ENCODE measurements at regions not wholly inside any gene's neighbourhood (a gene's known extent, or its start where the extent isn't known, plus 50 kb on each side); places are given as distances from the start of the nearest gene placed in this dataset.

DNA sequence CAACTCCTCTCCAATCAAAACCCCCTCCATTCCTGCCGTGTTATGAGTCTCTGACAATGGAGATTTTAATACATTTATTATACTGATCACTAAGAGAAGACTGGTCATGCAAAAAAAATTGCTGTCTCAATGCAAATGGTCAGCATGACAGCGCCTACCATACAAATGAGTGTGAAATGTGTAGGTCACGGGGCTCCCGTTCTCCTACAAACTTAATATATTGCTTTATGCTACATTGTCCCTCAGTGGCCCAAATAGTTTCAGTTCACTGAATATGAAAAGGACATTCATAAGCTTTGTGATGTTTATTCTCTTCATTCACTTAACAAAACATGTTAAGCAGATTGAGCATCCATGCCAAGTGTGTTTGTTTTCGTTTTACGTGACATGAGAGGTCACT lies 116.1 kb downstream of the SPANXN3 start (continued):
- TF ChIP-seq, protein P1, sequence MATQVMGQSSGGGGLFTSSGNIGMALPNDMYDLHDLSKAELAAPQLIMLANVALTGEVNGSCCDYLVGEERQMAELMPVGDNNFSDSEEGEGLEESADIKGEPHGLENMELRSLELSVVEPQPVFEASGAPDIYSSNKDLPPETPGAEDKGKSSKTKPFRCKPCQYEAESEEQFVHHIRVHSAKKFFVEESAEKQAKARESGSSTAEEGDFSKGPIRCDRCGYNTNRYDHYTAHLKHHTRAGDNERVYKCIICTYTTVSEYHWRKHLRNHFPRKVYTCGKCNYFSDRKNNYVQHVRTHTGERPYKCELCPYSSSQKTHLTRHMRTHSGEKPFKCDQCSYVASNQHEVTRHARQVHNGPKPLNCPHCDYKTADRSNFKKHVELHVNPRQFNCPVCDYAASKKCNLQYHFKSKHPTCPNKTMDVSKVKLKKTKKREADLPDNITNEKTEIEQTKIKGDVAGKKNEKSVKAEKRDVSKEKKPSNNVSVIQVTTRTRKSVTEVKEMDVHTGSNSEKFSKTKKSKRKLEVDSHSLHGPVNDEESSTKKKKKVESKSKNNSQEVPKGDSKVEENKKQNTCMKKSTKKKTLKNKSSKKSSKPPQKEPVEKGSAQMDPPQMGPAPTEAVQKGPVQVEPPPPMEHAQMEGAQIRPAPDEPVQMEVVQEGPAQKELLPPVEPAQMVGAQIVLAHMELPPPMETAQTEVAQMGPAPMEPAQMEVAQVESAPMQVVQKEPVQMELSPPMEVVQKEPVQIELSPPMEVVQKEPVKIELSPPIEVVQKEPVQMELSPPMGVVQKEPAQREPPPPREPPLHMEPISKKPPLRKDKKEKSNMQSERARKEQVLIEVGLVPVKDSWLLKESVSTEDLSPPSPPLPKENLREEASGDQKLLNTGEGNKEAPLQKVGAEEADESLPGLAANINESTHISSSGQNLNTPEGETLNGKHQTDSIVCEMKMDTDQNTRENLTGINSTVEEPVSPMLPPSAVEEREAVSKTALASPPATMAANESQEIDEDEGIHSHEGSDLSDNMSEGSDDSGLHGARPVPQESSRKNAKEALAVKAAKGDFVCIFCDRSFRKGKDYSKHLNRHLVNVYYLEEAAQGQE (IDR thresholded peaks at IDR 0.05; ENCODE audit: low read depth), result no peak

DNA sequence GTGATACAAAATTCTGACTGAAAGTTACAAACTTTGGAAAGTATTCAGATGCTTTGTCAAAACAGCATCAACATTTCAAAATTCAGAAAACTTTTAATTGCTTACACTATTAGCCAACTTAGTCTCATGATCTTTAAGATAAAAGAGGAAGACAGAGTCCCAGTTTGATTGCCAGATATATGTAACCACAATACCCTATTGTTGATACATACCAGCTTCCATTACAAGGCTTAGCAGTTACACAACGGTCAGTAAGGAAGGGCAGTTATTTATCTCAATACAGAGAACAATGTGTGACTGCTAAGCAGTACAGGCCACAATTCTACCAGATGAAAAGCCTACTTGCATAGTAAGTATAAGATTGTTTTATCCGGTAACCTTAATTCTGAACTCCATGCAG lies 138.4 kb downstream of the SPANXN3 start:
- Histone ChIP-seq H3K36me3 (ENCODE audit: control insufficient read depth in 1 of 2, insufficient read depth in 2 of 2, low read length in 2 of 2) (no peaks in the 10 kb centered on the region), H3K9ac (ENCODE audit: low read length) (no peak overlapping the region), H3K4me3 (replicated peaks in 1 of 2; ENCODE audit: low read depth in 1 of 2, low read length in 2 of 2) (no peak overlapping the region), H3K9me2 (ENCODE audit: insufficient read depth) (no peaks in the 10 kb centered on the region), H4K20me1 (ENCODE audit: insufficient read depth) (no peaks in the 10 kb centered on the region), H3K4me2 (ENCODE audit: low read length) (no peak overlapping the region), H3K27ac (ENCODE audit: low read depth, low read length) (no peak overlapping the region), H3K79me2 (ENCODE audit: insufficient read depth, low read length) (no peaks in the 10 kb centered on the region), H3K27me3 (ENCODE audit: insufficient read depth, low read length) (no peaks in the 10 kb centered on the region), H3K4me1 (ENCODE audit: control insufficient read depth in 1 of 2, insufficient read depth in 2 of 2, low read length in 2 of 2) (no peaks in the 10 kb centered on the region), H2AFZ (ENCODE audit: low read depth, low read length, poor library complexity, severe bottlenecking) (no peak overlapping the region), H3K9me3 (ENCODE audit: control insufficient read depth in 1 of 2, insufficient read depth in 1 of 2, low read depth in 1 of 2, low read length in 2 of 2) (no peaks in the 10 kb centered on the region)
- ATAC-seq (no peak), DNase-seq (ENCODE audit: low read depth, low spot score) (no peak)
- CTCF ChIA-PET, result no interaction called here
- no TSS peak for BruUV-seq (replicated peaks)
- POLR2A ChIA-PET, result no interaction called here
- RAD21 ChIA-PET (ENCODE audit: low non-redundant PET in 1 of 2, low total read pairs in 2 of 2, uncharacterized antibody in 2 of 2, unreplicated experiment in 2 of 2), result no interaction called here
- no peak for TF ChIP-seq ZNF274 (IDR thresholded peaks at IDR 0.05; ENCODE audit: low read depth, low read length)
- TF ChIP-seq TCF7L2 (IDR thresholded peaks at IDR 0.05; ENCODE audit: borderline replicate concordance, extremely low read depth, insufficient read depth, insufficient read length), result no peak
- no peak for TF ChIP-seq POLR2A (IDR thresholded peaks at IDR 0.05; ENCODE audit: borderline replicate concordance, extremely low read depth, insufficient read depth, insufficient read length)
- TF ChIP-seq SIN3A (IDR thresholded peaks at IDR 0.05; ENCODE audit: low read depth), result no peak
- TF ChIP-seq YY1 (IDR thresholded peaks at IDR 0.05; ENCODE audit: extremely low read depth, insufficient replicate concordance, low read depth, low read length), result no peak
- TF ChIP-seq FOSL1 (IDR thresholded peaks at IDR 0.05; ENCODE audit: low read depth), result no peak
- TF ChIP-seq, protein P2, sequence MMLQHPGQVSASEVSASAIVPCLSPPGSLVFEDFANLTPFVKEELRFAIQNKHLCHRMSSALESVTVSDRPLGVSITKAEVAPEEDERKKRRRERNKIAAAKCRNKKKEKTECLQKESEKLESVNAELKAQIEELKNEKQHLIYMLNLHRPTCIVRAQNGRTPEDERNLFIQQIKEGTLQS (IDR thresholded peaks at IDR 0.05), result no peak
- TF ChIP-seq, protein P3, sequence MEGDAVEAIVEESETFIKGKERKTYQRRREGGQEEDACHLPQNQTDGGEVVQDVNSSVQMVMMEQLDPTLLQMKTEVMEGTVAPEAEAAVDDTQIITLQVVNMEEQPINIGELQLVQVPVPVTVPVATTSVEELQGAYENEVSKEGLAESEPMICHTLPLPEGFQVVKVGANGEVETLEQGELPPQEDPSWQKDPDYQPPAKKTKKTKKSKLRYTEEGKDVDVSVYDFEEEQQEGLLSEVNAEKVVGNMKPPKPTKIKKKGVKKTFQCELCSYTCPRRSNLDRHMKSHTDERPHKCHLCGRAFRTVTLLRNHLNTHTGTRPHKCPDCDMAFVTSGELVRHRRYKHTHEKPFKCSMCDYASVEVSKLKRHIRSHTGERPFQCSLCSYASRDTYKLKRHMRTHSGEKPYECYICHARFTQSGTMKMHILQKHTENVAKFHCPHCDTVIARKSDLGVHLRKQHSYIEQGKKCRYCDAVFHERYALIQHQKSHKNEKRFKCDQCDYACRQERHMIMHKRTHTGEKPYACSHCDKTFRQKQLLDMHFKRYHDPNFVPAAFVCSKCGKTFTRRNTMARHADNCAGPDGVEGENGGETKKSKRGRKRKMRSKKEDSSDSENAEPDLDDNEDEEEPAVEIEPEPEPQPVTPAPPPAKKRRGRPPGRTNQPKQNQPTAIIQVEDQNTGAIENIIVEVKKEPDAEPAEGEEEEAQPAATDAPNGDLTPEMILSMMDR (IDR thresholded peaks at IDR 0.05 in 2 of 3, conservative IDR thresholded peaks at IDR 0.05 in 1 of 3; ENCODE audit: borderline replicate concordance in 1 of 3, insufficient read depth in 1 of 3, low read depth in 2 of 3, low read length in 2 of 3), result no peak
- TF ChIP-seq ZFX (IDR thresholded peaks at IDR 0.05), result no peak
- TF ChIP-seq POLR2AphosphoS5 (IDR thresholded peaks at IDR 0.05; ENCODE audit: low read depth, low read length), result no peak
- intact Hi-C loops (cut with micrococcal nuclease), result no loop called here

Measured in HCT116 (cell line).